ENCODE measurements at regions not wholly inside any gene's neighbourhood (a gene's known extent, or its start where the extent isn't known, plus 50 kb on each side); places are given as distances from the start of the nearest gene placed in this dataset.

GRCh38 chr1:81172483-81172882, 628.3 kb upstream of the ADGRL2 start:
- Histone ChIP-seq H3K27ac (no peak overlapping the region), H3K9me3 (peaks cover 0 to 47% (median 26%) of the 10 kb centered on the region in 11 donors), H3K36me3 (no peaks in the 10 kb centered on the region), H3K27me3 (no peaks in the 10 kb centered on the region), H3K4me3 (no peak overlapping the region), H3K4me1 (no peaks in the 10 kb centered on the region)
- DNase-seq (no peak), ATAC-seq (no peak)
- TF ChIP-seq CTCF (IDR thresholded peaks at IDR 0.05) = no peak
- intact Hi-C loops (cut with DNase I) = no loop called here
- 89 to 94% methylated on average over 2 of the region's 2 CpGs for WGBS, 2 donors

GRCh38 chr1:81170721-81171120, 630.0 kb upstream of the ADGRL2 start:
- Histone ChIP-seq H3K9me3 (peaks cover 0 to 47% (median 26%) of the 10 kb centered on the region in 11 donors), H3K27me3 (no peaks in the 10 kb centered on the region), H3K27ac (no peak overlapping the region), H3K36me3 (no peaks in the 10 kb centered on the region), H3K4me3 (no peak overlapping the region), H3K4me1 (no peaks in the 10 kb centered on the region)
- TF ChIP-seq CTCF (IDR thresholded peaks at IDR 0.05) = no peak
- ATAC-seq (no peak), DNase-seq (no peak)
- WGBS, 2 donors = 86 to 92% methylated on average over 2 of the region's 2 CpGs
- intact Hi-C loops (cut with DNase I) = no loop called here

GRCh38 chr1:81165963-81166362, 634.8 kb upstream of the ADGRL2 start:
- intact Hi-C loops (cut with DNase I) = no loop called here

GRCh38 chr1:81160696-81161095, 640.0 kb upstream of the ADGRL2 start:
- H3K4me3 ChIP-seq = no peak overlapping the region
- intact Hi-C loops (cut with DNase I) = no loop called here
- ATAC-seq (no peak), DNase-seq (no peak)
- no peak for TF ChIP-seq CTCF (IDR thresholded peaks at IDR 0.05)
- H3K4me1 ChIP-seq = peaks cover 0 to 6% (median 0%) of the 10 kb centered on the region in 9 donors
- H3K36me3 ChIP-seq = no peaks in the 10 kb centered on the region
- WGBS, 2 donors = 93 to 99% methylated on average over 3 of the region's 3 CpGs
- no peaks in the 10 kb centered on the region for H3K27me3 ChIP-seq
- H3K9me3 ChIP-seq = peaks cover 0 to 12% (median 0%) of the 10 kb centered on the region in 11 donors
- H3K27ac ChIP-seq = no peak overlapping the region

More at GRCh38 chr1:81165963-81166362, 634.8 kb upstream of the ADGRL2 start:
- 88% methylated on average over 2 of the region's 2 CpGs for WGBS, 2 donors
- DNase-seq (no peak), ATAC-seq (no peak)
- Histone ChIP-seq H3K4me3 (no peak overlapping the region), H3K9me3 (peaks cover 0 to 27% (median 7%) of the 10 kb centered on the region in 11 donors), H3K36me3 (no peaks in the 10 kb centered on the region), H3K27ac (no peak overlapping the region), H3K27me3 (no peaks in the 10 kb centered on the region), H3K4me1 (no peaks in the 10 kb centered on the region)
- no peak for TF ChIP-seq CTCF (IDR thresholded peaks at IDR 0.05)
